ENCODE measurements at regions not wholly inside any gene's neighbourhood (a gene's known extent, or its start where the extent isn't known, plus 50 kb on each side); places are given as distances from the start of the nearest gene placed in this dataset.

DNA sequence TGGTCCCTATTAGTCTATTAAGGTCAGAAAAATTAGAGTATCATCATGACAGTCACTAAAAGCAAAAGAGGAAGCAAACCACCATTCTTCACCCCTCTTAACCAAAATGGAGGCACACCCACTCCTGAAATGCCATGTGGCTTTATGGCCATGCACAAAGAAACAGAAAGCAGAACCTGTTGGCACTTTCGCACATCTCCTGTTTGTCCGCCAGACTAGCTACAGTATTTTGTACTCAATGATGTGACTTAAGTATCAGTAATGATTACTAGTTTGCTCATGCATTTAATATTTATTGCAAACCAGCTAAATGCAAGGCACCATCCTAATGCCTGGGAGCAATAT is 70.2 kb upstream of the GNAO1 start:
- H3K4me1 ChIP-seq: no peaks in the 10 kb centered on the region
- no peak overlapping the region for H3K9ac ChIP-seq (ENCODE audit: low read depth in 2 of 2, low read length in 2 of 2)
- H3K4me3 ChIP-seq: no peak overlapping the region
- TF ChIP-seq, protein P1, sequence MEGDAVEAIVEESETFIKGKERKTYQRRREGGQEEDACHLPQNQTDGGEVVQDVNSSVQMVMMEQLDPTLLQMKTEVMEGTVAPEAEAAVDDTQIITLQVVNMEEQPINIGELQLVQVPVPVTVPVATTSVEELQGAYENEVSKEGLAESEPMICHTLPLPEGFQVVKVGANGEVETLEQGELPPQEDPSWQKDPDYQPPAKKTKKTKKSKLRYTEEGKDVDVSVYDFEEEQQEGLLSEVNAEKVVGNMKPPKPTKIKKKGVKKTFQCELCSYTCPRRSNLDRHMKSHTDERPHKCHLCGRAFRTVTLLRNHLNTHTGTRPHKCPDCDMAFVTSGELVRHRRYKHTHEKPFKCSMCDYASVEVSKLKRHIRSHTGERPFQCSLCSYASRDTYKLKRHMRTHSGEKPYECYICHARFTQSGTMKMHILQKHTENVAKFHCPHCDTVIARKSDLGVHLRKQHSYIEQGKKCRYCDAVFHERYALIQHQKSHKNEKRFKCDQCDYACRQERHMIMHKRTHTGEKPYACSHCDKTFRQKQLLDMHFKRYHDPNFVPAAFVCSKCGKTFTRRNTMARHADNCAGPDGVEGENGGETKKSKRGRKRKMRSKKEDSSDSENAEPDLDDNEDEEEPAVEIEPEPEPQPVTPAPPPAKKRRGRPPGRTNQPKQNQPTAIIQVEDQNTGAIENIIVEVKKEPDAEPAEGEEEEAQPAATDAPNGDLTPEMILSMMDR (IDR thresholded peaks at IDR 0.05): no peak
- no peaks in the 10 kb centered on the region for H3K36me3 ChIP-seq
- DNase-seq: no peak
- no peak overlapping the region for H3K27ac ChIP-seq
- H3K27me3 ChIP-seq: no peaks in the 10 kb centered on the region
- no peaks in the 10 kb centered on the region for H3K9me3 ChIP-seq
- intact Hi-C loops (cut with DNase I): no loop called here

DNA sequence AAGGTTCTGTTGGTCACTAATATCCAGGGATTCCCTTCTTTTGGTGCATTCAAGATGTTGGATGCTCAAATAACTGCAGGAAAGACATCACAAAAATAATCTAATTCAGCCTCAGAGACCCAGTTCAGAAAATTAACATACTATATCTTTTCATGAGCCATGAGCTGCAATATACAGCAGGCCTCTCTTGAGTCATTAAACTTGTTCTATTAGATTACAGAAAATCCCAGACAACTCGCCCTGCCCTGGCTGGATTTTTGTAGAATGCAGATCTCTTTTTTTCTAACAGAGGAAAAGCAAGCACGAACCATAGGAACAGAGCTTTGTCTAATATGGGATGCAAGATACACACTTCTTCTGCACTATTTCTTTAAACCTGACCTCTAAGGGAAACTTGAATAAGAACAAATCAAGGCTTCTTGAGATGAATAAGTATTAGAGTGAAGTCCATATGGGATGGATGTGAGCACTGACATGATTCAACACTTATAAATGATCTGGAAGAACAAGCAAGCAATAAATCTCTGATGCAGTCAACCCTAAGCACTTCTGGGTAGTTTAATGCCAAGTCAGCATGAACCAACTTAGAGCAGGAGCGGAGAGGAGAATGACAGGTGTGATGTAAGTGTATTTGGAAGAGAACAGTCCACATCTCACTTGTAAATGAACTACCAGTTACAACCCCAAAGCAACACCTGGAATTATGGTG is 70.7 kb upstream of the GNAO1 start:
- no peaks in the 10 kb centered on the region for H3K36me3 ChIP-seq
- intact Hi-C loops (cut with DNase I): no loop called here
- no peaks in the 10 kb centered on the region for H3K27me3 ChIP-seq
- TF ChIP-seq, protein P1 (IDR thresholded peaks at IDR 0.05): no peak
- DNase-seq: no peak
- H3K27ac ChIP-seq: no peak overlapping the region
- H3K4me1 ChIP-seq: no peaks in the 10 kb centered on the region
- no peaks in the 10 kb centered on the region for H3K9me3 ChIP-seq
- no peak overlapping the region for H3K4me3 ChIP-seq
- no peak overlapping the region for H3K9ac ChIP-seq (ENCODE audit: low read depth in 2 of 2, low read length in 2 of 2)

DNA sequence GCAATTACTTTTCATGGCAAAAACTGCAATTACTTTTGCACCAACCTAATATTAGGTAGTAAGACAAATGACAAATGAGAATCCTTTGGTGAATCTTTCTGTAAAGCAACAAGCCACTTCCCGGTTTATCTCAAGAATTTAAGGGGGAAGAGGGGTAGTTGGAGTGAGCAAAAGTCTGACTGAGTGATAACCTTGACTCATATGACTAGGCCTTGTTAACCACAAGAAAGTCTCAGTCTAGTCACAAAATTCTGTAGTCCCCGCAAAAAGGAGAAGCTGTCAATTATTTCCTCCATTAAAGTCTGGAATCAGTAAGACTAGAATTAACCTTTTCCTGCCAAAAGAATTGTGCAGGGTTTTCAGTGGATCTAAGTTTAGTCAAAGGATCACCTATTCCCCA is 72.2 kb upstream of the GNAO1 start:
- no peaks in the 10 kb centered on the region for H3K36me3 ChIP-seq
- DNase-seq: no peak
- intact Hi-C loops (cut with DNase I): no loop called here
- no peak overlapping the region for H3K4me3 ChIP-seq
- TF ChIP-seq, protein P1 (IDR thresholded peaks at IDR 0.05): no peak
- H3K9me3 ChIP-seq: no peaks in the 10 kb centered on the region
- no peaks in the 10 kb centered on the region for H3K4me1 ChIP-seq
- H3K9ac ChIP-seq (ENCODE audit: low read depth in 2 of 2, low read length in 2 of 2): no peak overlapping the region
- H3K27ac ChIP-seq: no peak overlapping the region
- H3K27me3 ChIP-seq: no peaks in the 10 kb centered on the region

DNA sequence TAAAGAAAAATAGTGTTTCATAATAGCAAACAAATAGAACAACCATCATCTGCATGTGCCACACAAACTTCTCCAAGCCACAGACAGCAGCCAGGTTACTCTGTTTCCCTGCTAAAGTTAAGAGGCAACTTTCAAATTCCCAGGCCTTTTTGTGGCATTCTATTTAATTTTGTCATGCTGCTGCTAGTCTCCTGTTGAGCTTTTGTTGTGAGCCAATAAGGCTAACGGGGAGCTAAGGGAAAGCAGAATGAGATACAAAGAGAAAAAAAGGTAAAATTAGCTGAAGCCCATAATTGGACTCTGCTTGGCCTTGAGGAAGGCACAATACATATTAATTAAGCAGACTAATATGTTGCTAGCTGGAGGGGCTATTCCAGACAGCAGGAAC is 74.7 kb upstream of the GNAO1 start:
- TF ChIP-seq, protein P1 (IDR thresholded peaks at IDR 0.05): no peak
- no peaks in the 10 kb centered on the region for H3K4me1 ChIP-seq
- intact Hi-C loops (cut with DNase I): no loop called here
- no peaks in the 10 kb centered on the region for H3K9me3 ChIP-seq
- no peaks in the 10 kb centered on the region for H3K36me3 ChIP-seq
- no peak for DNase-seq
- no peak overlapping the region for H3K9ac ChIP-seq (ENCODE audit: low read depth in 2 of 2, low read length in 2 of 2)
- no peaks in the 10 kb centered on the region for H3K27me3 ChIP-seq
- H3K4me3 ChIP-seq: no peak overlapping the region
- H3K27ac ChIP-seq: no peak overlapping the region

DNA sequence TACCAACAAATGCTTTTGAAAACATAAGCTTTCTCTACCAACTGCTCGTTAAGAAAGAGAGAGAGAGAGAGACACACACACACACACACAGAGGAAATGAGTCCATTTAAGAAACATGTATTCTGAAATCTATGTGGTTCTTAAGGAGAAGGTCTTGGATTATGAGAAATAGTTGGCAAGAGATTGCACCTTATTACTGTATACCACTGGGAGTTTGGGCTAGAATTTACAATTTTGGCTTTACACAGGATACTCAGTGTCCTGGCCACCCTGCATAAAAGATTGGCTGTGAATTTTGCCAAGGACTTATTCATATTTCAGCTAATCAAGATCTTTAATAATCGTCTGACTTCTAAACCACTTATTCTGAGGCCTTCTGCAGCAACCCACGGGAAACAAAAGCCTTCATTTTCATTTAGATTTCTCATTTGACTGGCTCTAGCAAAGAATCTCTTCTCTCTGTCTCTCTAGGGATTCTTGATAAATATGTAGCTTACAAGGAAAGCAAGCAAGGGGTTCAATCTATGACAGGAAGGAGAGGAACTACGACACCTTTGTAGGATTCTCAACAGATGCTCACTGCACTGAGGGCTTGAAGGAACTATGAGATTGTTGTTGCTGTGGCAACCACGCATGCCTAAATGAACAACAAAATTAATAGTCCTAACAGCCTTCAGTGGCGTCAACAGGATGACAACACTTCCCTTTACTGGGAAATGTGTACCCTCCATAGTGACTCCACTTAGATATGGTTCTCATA is 75.3 kb upstream of the GNAO1 start:
- H3K9me3 ChIP-seq: no peaks in the 10 kb centered on the region
- no peaks in the 10 kb centered on the region for H3K36me3 ChIP-seq
- no peak overlapping the region for H3K9ac ChIP-seq (ENCODE audit: low read depth in 2 of 2, low read length in 2 of 2)
- TF ChIP-seq, protein P1 (IDR thresholded peaks at IDR 0.05): no peak
- intact Hi-C loops (cut with DNase I): no loop called here
- no peaks in the 10 kb centered on the region for H3K4me1 ChIP-seq
- H3K27me3 ChIP-seq: no peaks in the 10 kb centered on the region
- no peak overlapping the region for H3K27ac ChIP-seq
- H3K4me3 ChIP-seq: no peak overlapping the region
- no peak for DNase-seq

Data from colonic mucosa (tissue), 4 donors.